HepG2 (cell line): ENCODE measurements at regions not wholly inside any gene's neighbourhood (a gene's known extent, or its start where the extent isn't known, plus 50 kb on each side); places are given as distances from the start of the nearest gene placed in this dataset.
A peak's percentile ranks its signal among the peaks of the same experiment; 100 is the strongest.

Source experiments
- AGO1 ChIP-seq: fragments of 200-400 bp; formaldehyde crosslinking; IDR thresholded peaks from 2 replicates; pipeline ENCODE4 v1.6.1; 2017; ENCODE audit warnings: mild to moderate bottlenecking, low read depth, low read length, moderate library complexity; ENCODE audit not compliant: poor library complexity, severe bottlenecking
- PPARG ChIP-seq: conservative IDR thresholded peaks from 2 replicates; pipeline ENCODE4 v1.6.1; 2016; ENCODE audit warnings: missing biosample characterization, missing genetic modification reagents
- ZFAT ChIP-seq: sonication (generic); formaldehyde crosslinking; conservative IDR thresholded peaks from 2 replicates; pipeline ENCODE4 v1.8.1; 2023; ENCODE audit warnings: missing genetic modification reagents, inconsistent platforms
- ZNF256 ChIP-seq: sonication (generic); formaldehyde crosslinking; conservative IDR thresholded peaks from 2 replicates; pipeline ENCODE4 v1.4.0; 2020; ENCODE audit warnings: missing genetic modification reagents
- ZNF263 ChIP-seq: sonication (generic); formaldehyde crosslinking; IDR thresholded peaks from 2 replicates; pipeline ENCODE4 v1.4.0; 2020; ENCODE audit warnings: missing genetic modification reagents
- ZNF446 ChIP-seq: sonication (generic); formaldehyde crosslinking; IDR thresholded peaks from 2 replicates; pipeline ENCODE4 v1.5.0; 2020; ENCODE audit warnings: mild to moderate bottlenecking, missing genetic modification reagents
- ZNF564 ChIP-seq: sonication (generic); formaldehyde crosslinking; IDR thresholded peaks from 2 replicates; pipeline ENCODE4 v1.8.1; 2023; ENCODE audit warnings: mild to moderate bottlenecking, missing genetic modification reagents
- ZSCAN30 ChIP-seq: sonication (generic); formaldehyde crosslinking; IDR thresholded peaks from 2 replicates; pipeline ENCODE4 v1.5.0; 2020; ENCODE audit warnings: mild to moderate bottlenecking, missing genetic modification reagents
- TF ChIP-seq, protein P1 (sequence below): IDR thresholded peaks from 2 replicates; pipeline ENCODE4 v1.6.1; 2016; ENCODE audit warnings: low read depth
- TF ChIP-seq, protein P2 (sequence below): sonication (generic); formaldehyde crosslinking; IDR thresholded peaks from 2 replicates; pipeline ENCODE4 v1.4.0; 2020; ENCODE audit warnings: missing genetic modification reagents
- TF ChIP-seq, protein P3 (sequence below): sonication (generic); formaldehyde crosslinking; IDR thresholded peaks from 2 replicates; pipeline ENCODE4 v1.4.0; 2020; ENCODE audit warnings: missing genetic modification reagents
- TF ChIP-seq, protein P4 (sequence below): sonication (generic); formaldehyde crosslinking; IDR thresholded peaks from 2 replicates; pipeline ENCODE4 v1.5.1; 2020; ENCODE audit warnings: missing genetic modification reagents, mild to moderate bottlenecking, borderline replicate concordance
- TF ChIP-seq, protein P5 (sequence below), 2 experiments: fragments of 450-650 bp in 1 of 2; sonication (generic) in 1 of 2; formaldehyde crosslinking in 1 of 2; IDR thresholded peaks; 2 replicates each; pipeline versions ENCODE4 v1.6.1 to v1.8.0; 2016 to 2022; ENCODE audit warnings: antibody characterized with exemption in 1 of 2, mild to moderate bottlenecking in 1 of 2, missing genetic modification reagents in 1 of 2

DNA sequence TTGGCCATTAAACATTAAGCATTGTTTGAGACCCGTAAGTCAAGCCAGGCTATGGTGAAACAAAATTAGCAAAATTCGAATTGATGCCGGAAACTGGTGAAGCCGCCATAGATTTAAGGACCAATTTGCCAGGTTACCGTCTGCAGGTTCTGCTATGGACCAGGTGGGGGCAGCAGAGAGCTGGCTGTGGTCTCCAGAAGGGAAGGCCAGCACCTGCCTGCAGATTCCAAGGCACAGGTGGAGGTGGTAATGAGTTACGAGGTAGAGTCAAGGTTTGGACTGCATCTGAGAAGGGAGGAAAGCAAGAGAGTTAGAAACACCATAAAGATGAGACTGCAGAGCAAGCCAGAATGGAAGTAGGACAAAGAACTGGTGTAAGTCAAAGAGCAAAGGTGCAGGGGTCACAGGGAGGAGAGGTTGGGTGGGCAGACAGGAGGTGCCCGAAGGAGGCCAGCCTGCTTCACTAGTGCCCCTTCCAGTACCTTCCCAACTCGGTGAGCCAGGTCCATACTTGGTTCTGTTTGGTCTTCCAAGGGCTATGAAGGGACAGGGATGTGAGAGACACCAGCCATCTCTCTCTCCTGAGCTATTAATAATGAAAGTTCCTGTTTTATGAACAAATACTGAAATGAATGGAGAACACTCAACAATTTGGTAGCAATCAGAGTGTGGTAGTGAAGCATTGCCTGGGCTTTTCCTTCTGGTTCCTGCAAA lies 131.6 kb upstream of the ESR1 start (continued):
- TF ChIP-seq ZFAT (CRISPR knock-in tag) (no peak), ZSCAN30 (CRISPR knock-in tag) (no peak), ZNF564 (CRISPR knock-in tag) (no peak), ZNF263 (CRISPR knock-in tag) (no peak), ZNF446 (CRISPR knock-in tag) (no peak), AGO1 (no peak), ZNF256 (no peak), PPARG (CRISPR knock-in tag) (peak; percentile 50; the same call in 1 of the 2 replicates)
- TF ChIP-seq, protein P1, sequence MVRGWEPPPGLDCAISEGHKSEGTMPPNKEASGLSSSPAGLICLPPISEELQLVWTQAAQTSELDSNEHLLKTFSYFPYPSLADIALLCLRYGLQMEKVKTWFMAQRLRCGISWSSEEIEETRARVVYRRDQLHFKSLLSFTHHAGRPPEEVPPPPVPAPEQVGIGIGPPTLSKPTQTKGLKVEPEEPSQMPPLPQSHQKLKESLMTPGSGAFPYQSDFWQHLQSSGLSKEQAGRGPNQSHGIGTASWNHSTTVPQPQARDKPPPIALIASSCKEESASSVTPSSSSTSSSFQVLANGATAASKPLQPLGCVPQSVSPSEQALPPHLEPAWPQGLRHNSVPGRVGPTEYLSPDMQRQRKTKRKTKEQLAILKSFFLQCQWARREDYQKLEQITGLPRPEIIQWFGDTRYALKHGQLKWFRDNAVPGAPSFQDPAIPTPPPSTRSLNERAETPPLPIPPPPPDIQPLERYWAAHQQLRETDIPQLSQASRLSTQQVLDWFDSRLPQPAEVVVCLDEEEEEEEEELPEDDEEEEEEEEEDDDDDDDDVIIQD: 0 out of 2 replicates have a peak, but pooled peaks have one; percentile 52
- TF ChIP-seq, protein P2, sequence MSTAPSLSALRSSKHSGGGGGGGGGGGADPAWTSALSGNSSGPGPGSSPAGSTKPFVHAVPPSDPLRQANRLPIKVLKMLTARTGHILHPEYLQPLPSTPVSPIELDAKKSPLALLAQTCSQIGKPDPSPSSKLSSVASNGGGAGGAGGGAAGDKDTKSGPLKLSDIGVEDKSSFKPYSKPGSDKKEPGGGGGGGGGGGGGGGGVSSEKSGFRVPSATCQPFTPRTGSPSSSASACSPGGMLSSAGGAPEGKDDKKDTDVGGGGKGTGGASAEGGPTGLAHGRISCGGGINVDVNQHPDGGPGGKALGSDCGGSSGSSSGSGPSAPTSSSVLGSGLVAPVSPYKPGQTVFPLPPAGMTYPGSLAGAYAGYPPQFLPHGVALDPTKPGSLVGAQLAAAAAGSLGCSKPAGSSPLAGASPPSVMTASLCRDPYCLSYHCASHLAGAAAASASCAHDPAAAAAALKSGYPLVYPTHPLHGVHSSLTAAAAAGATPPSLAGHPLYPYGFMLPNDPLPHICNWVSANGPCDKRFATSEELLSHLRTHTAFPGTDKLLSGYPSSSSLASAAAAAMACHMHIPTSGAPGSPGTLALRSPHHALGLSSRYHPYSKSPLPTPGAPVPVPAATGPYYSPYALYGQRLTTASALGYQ (CRISPR knock-in tag): no peak
- TF ChIP-seq, protein P3, sequence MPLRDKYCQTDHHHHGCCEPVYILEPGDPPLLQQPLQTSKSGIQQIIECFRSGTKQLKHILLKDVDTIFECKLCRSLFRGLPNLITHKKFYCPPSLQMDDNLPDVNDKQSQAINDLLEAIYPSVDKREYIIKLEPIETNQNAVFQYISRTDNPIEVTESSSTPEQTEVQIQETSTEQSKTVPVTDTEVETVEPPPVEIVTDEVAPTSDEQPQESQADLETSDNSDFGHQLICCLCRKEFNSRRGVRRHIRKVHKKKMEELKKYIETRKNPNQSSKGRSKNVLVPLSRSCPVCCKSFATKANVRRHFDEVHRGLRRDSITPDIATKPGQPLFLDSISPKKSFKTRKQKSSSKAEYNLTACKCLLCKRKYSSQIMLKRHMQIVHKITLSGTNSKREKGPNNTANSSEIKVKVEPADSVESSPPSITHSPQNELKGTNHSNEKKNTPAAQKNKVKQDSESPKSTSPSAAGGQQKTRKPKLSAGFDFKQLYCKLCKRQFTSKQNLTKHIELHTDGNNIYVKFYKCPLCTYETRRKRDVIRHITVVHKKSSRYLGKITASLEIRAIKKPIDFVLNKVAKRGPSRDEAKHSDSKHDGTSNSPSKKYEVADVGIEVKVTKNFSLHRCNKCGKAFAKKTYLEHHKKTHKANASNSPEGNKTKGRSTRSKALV (CRISPR knock-in tag): no peak
- TF ChIP-seq, protein P4, sequence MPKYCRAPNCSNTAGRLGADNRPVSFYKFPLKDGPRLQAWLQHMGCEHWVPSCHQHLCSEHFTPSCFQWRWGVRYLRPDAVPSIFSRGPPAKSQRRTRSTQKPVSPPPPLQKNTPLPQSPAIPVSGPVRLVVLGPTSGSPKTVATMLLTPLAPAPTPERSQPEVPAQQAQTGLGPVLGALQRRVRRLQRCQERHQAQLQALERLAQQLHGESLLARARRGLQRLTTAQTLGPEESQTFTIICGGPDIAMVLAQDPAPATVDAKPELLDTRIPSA (CRISPR knock-in tag): no peak
- TF ChIP-seq, protein P5, sequence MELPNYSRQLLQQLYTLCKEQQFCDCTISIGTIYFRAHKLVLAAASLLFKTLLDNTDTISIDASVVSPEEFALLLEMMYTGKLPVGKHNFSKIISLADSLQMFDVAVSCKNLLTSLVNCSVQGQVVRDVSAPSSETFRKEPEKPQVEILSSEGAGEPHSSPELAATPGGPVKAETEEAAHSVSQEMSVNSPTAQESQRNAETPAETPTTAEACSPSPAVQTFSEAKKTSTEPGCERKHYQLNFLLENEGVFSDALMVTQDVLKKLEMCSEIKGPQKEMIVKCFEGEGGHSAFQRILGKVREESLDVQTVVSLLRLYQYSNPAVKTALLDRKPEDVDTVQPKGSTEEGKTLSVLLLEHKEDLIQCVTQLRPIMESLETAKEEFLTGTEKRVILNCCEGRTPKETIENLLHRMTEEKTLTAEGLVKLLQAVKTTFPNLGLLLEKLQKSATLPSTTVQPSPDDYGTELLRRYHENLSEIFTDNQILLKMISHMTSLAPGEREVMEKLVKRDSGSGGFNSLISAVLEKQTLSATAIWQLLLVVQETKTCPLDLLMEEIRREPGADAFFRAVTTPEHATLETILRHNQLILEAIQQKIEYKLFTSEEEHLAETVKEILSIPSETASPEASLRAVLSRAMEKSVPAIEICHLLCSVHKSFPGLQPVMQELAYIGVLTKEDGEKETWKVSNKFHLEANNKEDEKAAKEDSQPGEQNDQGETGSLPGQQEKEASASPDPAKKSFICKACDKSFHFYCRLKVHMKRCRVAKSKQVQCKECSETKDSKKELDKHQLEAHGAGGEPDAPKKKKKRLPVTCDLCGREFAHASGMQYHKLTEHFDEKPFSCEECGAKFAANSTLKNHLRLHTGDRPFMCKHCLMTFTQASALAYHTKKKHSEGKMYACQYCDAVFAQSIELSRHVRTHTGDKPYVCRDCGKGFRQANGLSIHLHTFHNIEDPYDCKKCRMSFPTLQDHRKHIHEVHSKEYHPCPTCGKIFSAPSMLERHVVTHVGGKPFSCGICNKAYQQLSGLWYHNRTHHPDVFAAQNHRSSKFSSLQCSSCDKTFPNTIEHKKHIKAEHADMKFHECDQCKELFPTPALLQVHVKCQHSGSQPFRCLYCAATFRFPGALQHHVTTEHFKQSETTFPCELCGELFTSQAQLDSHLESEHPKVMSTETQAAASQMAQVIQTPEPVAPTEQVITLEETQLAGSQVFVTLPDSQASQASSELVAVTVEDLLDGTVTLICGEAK (IDR thresholded peaks at IDR 0.05): no peak
- TF ChIP-seq, protein P5 (CRISPR knock-in tag; IDR thresholded peaks at IDR 0.05): 0 out of 2 replicates have a peak, but pooled peaks have one; percentile 30
